Globus pallidus (tissue), 1 donor: ENCODE measurements at regions not wholly inside any gene's neighbourhood (a gene's known extent, or its start where the extent isn't known, plus 50 kb on each side); places are given as distances from the start of the nearest gene placed in this dataset.

Experiments used
- DNase-seq: peaks from one replicate; pipeline ENCODE4 v3.0.0-alpha.2; 2015; ENCODE audit warnings: low spot score

- DNase-seq = no peak
Measured at GRCh38 chr4:187238646-187239045, 515.0 kb upstream of the FAT1 start.

GRCh38 chr4:187251896-187252295 lies 528.2 kb upstream of the FAT1 start:
- no peak for DNase-seq

- DNase-seq = no peak
Measured at GRCh38 chr4:187256897-187257296, 533.2 kb upstream of the FAT1 start.

- DNase-seq = no peak
Measured at GRCh38 chr4:187258651-187259401, 535.2 kb upstream of the FAT1 start.

- no peak for DNase-seq
Measured at GRCh38 chr4:187268940-187269339, 545.3 kb upstream of the FAT1 start.

- no peak for DNase-seq
Measured at GRCh38 chr4:187270154-187270553, 546.5 kb upstream of the FAT1 start.

GRCh38 chr4:187271848-187272247 lies 548.2 kb upstream of the FAT1 start:
- no peak for DNase-seq

- no peak for DNase-seq
Measured at GRCh38 chr4:187274153-187274552, 550.5 kb upstream of the FAT1 start.

GRCh38 chr4:187276736-187277408 lies 553.2 kb upstream of the FAT1 start:
- no peak for DNase-seq

- DNase-seq = peak; percentile 5
Measured at GRCh38 chr4:187283201-187283955, 559.7 kb upstream of the FAT1 start.

GRCh38 chr4:187286525-187286924 lies 562.9 kb upstream of the FAT1 start:
- no peak for DNase-seq

GRCh38 chr4:187289371-187289770 lies 565.7 kb upstream of the FAT1 start:
- no peak for DNase-seq

GRCh38 chr4:187294861-187295260 lies 571.2 kb upstream of the FAT1 start:
- DNase-seq = no peak

GRCh38 chr4:187301923-187302322 lies 578.3 kb upstream of the FAT1 start:
- DNase-seq = no peak

GRCh38 chr4:187302457-187303150 lies 578.9 kb upstream of the FAT1 start:
- DNase-seq = no peak

GRCh38 chr4:187304133-187304532 lies 580.5 kb upstream of the FAT1 start:
- no peak for DNase-seq

- DNase-seq = no peak
Measured at GRCh38 chr4:187307131-187307530, 583.5 kb upstream of the FAT1 start.

GRCh38 chr4:187309456-187309855 lies 585.8 kb upstream of the FAT1 start:
- no peak for DNase-seq

GRCh38 chr4:187312299-187312698 lies 588.6 kb upstream of the FAT1 start:
- DNase-seq = no peak

GRCh38 chr4:187317799-187318198 lies 594.1 kb upstream of the FAT1 start:
- DNase-seq = no peak

GRCh38 chr4:187321711-187322110 lies 598.1 kb upstream of the FAT1 start:
- DNase-seq = no peak

GRCh38 chr4:187332141-187332540 lies 608.5 kb upstream of the FAT1 start:
- DNase-seq = no peak
